ENCODE measurements at regions not wholly inside any gene's neighbourhood (a gene's known extent, or its start where the extent isn't known, plus 50 kb on each side); places are given as distances from the start of the nearest gene placed in this dataset.
A peak's percentile ranks its signal among the peaks of the same experiment; 100 is the strongest.

GRCh38 chr5:84614906-84615305 is 230.2 kb upstream of the EDIL3 start:
- no peak for TF ChIP-seq CTCF (IDR thresholded peaks at IDR 0.05)
- Mint-ChIP-seq H3K4me3 (no peak overlapping the region), H3K36me3 (ENCODE audit: low read depth) (no peaks in the 10 kb centered on the region), H3K4me1 (ENCODE audit: low read depth) (no peaks in the 10 kb centered on the region), H3K27me3 (ENCODE audit: insufficient read depth) (no peaks in the 10 kb centered on the region), H3K9me3 (peaks cover 7% of the 10 kb centered on the region; the same call in 1 of the 2 replicates), H3K27ac (no peak overlapping the region)
- DNase-seq = no peak

GRCh38 chr5:84606784-84607183 is 222.1 kb upstream of the EDIL3 start:
- Mint-ChIP-seq H3K4me1 (ENCODE audit: low read depth) (no peaks in the 10 kb centered on the region; the same call in 1 of the 2 replicates), H3K36me3 (ENCODE audit: low read depth) (no peaks in the 10 kb centered on the region), H3K9me3 (peaks cover 19% of the 10 kb centered on the region), H3K27me3 (ENCODE audit: insufficient read depth) (no peaks in the 10 kb centered on the region), H3K4me3 (no peak overlapping the region), H3K27ac (no peak overlapping the region)
- no peak for TF ChIP-seq CTCF (IDR thresholded peaks at IDR 0.05)
- DNase-seq = no peak

- H3K36me3 Mint-ChIP-seq (ENCODE audit: low read depth) = no peaks in the 10 kb centered on the region
- no peaks in the 10 kb centered on the region for H3K27me3 Mint-ChIP-seq (ENCODE audit: insufficient read depth)
- H3K4me3 Mint-ChIP-seq = no peak overlapping the region
- H3K4me1 Mint-ChIP-seq (ENCODE audit: low read depth) = no peaks in the 10 kb centered on the region; the same call in 1 of the 2 replicates
- H3K9me3 Mint-ChIP-seq = peaks cover 22% of the 10 kb centered on the region
- no peak for DNase-seq
- TF ChIP-seq CTCF (IDR thresholded peaks at IDR 0.05) = no peak
- H3K27ac Mint-ChIP-seq = no peak overlapping the region
Measured at GRCh38 chr5:84605241-84605640, 220.6 kb upstream of the EDIL3 start.

GRCh38 chr5:84603568-84604185 is 219.0 kb upstream of the EDIL3 start:
- Mint-ChIP-seq H3K4me3 (no peak overlapping the region), H3K27ac (no peak overlapping the region), H3K27me3 (ENCODE audit: insufficient read depth) (no peaks in the 10 kb centered on the region), H3K36me3 (ENCODE audit: low read depth) (no peaks in the 10 kb centered on the region), H3K9me3 (peaks cover 22% of the 10 kb centered on the region), H3K4me1 (ENCODE audit: low read depth) (no peaks in the 10 kb centered on the region; the same call in 1 of the 2 replicates)
- TF ChIP-seq CTCF (IDR thresholded peaks at IDR 0.05) = no peak
- DNase-seq = no peak

GRCh38 chr5:84602371-84602771 is 217.7 kb upstream of the EDIL3 start:
- Mint-ChIP-seq H3K4me1 (ENCODE audit: low read depth) (no peaks in the 10 kb centered on the region; the same call in 1 of the 2 replicates), H3K27me3 (ENCODE audit: insufficient read depth) (no peaks in the 10 kb centered on the region), H3K9me3 (peaks cover 29% of the 10 kb centered on the region)

More at GRCh38 chr5:84602371-84602771, 217.7 kb upstream of the EDIL3 start:
- H3K4me3 Mint-ChIP-seq = peak overlapping the region; percentile 43; the same call in 1 of the 2 replicates
- H3K27ac Mint-ChIP-seq = no peak overlapping the region
- no peaks in the 10 kb centered on the region for H3K36me3 Mint-ChIP-seq (ENCODE audit: low read depth)
- no peak for TF ChIP-seq CTCF (IDR thresholded peaks at IDR 0.05)
- no peak for DNase-seq
